LNCaP clone FGC (cell line): ENCODE measurements at regions not wholly inside any gene's neighbourhood (a gene's known extent, or its start where the extent isn't known, plus 50 kb on each side); places are given as distances from the start of the nearest gene placed in this dataset.

Experiments
- DNase-seq: peaks from one replicate; pipeline ENCODE4 v3.0.0-alpha.2; 2011; ENCODE audit warnings: low read depth
- H3K4me3 ChIP-seq: 2 replicates; pipeline ENCODE4 v1.5.1; 2011; ENCODE audit warnings: mild to moderate bottlenecking, low read depth, low read length, control low read depth
- CTCF ChIP-seq: IDR thresholded peaks from 2 replicates; pipeline ENCODE4 v1.5.1; 2012; ENCODE audit warnings: mild to moderate bottlenecking; ENCODE audit not compliant: control insufficient read depth, insufficient read depth; ENCODE audit errors: extremely low read depth

GRCh38 chr4:81634766-81635549, 163.3 kb upstream of the RASGEF1B start:
- no peak for DNase-seq
- TF ChIP-seq CTCF, result no peak

GRCh38 chr4:81634165-81634564, 162.5 kb upstream of the RASGEF1B start:
- H3K4me3 ChIP-seq, result no peak overlapping the region
- no peak for TF ChIP-seq CTCF
- DNase-seq, result no peak

More at GRCh38 chr4:81634766-81635549, 163.3 kb upstream of the RASGEF1B start:
- no peak overlapping the region for H3K4me3 ChIP-seq

- no peak for TF ChIP-seq CTCF
- DNase-seq, result no peak
- H3K4me3 ChIP-seq, result no peak overlapping the region
Measured at GRCh38 chr4:81632581-81633299, 161.0 kb upstream of the RASGEF1B start.

- H3K4me3 ChIP-seq, result no peak overlapping the region
- TF ChIP-seq CTCF, result no peak
- no peak for DNase-seq
Measured at GRCh38 chr4:81631958-81632441, 160.3 kb upstream of the RASGEF1B start.

GRCh38 chr4:81629366-81629765, 157.7 kb upstream of the RASGEF1B start:
- no peak overlapping the region for H3K4me3 ChIP-seq
- DNase-seq, result no peak
- no peak for TF ChIP-seq CTCF

- no peak for TF ChIP-seq CTCF
- no peak for DNase-seq
- H3K4me3 ChIP-seq, result no peak overlapping the region
Measured at GRCh38 chr4:81628489-81628888, 156.8 kb upstream of the RASGEF1B start.

GRCh38 chr4:81627590-81627989, 155.9 kb upstream of the RASGEF1B start:
- no peak overlapping the region for H3K4me3 ChIP-seq
- no peak for TF ChIP-seq CTCF
- no peak for DNase-seq
